HUES48 (cell line): ENCODE measurements at regions not wholly inside any gene's neighbourhood (a gene's known extent, or its start where the extent isn't known, plus 50 kb on each side); places are given as distances from the start of the nearest gene placed in this dataset.

ENCODE experiments used
- H3K27ac ChIP-seq: one replicate; pipeline ENCODE4 v1.7.0; 2013; ENCODE audit warnings: low read depth, low read length, inconsistent platforms
- H3K27me3 ChIP-seq: 2 replicates; pipeline ENCODE4 v1.6.1; 2013; ENCODE audit warnings: mild to moderate bottlenecking, low read length; ENCODE audit not compliant: control insufficient read depth, insufficient read depth
- H3K36me3 ChIP-seq: 2 replicates; pipeline ENCODE4 v1.6.1; 2013; ENCODE audit warnings: low read length; ENCODE audit not compliant: control insufficient read depth, insufficient read depth
- H3K4me1 ChIP-seq: 2 replicates; pipeline ENCODE4 v1.6.1; 2013; ENCODE audit warnings: mild to moderate bottlenecking, low read length; ENCODE audit not compliant: control insufficient read depth, insufficient read depth
- H3K4me3 ChIP-seq: 2 replicates; pipeline ENCODE4 v1.5.1; 2013; ENCODE audit warnings: mild to moderate bottlenecking, low read depth, low read length
- H3K9ac ChIP-seq: 2 replicates; pipeline ENCODE4 v1.6.1; 2013; ENCODE audit warnings: mild to moderate bottlenecking, low read depth, low read length, moderate library complexity
- H3K9me3 ChIP-seq: 2 replicates; pipeline ENCODE4 v1.6.1; 2013; ENCODE audit warnings: low read length; ENCODE audit not compliant: control insufficient read depth, insufficient read depth

DNA sequence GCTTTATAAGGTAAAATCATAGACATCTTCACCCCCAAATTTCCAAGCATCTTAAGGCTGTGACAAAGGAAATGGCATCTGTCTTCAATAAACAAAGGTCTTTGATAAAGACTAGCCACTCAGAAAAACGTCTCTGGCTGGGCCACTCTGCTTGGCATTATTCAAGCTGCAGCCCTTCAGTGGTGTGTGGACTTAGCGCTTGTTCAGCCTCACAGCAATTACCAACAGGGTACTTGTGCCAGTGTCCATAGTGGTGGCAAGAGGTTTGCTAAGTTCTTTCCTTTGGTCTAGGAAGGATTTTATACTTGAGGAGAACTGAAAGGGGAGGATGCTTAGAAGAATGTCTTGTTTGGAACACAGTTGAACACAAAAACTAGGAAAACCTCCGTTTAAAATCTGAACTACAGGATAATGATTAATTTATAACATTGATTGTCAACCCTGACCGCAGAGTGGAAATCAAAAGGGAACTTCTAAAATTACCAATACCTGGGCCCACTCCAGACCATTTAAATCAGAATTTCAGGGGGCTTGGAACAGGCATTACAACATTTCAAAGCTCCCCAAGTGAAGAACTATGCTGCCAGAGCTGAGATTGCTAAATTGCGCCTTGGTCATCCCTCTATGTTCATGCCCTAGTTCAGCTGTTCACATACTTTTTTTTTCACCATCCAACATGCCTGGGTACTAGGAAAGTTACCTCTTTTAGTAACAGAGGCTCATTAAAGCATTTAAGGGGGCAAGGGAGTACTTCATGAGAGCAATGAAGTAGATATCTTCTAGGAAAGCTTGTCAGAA, 378.5 kb downstream of the FRK start:
- no peaks in the 10 kb centered on the region for H3K4me1 ChIP-seq
- H3K4me3 ChIP-seq = no peak overlapping the region
- H3K9ac ChIP-seq = no peak overlapping the region
- no peaks in the 10 kb centered on the region for H3K36me3 ChIP-seq
- H3K27ac ChIP-seq = no peak overlapping the region
- H3K27me3 ChIP-seq = no peaks in the 10 kb centered on the region
- no peaks in the 10 kb centered on the region for H3K9me3 ChIP-seq

DNA sequence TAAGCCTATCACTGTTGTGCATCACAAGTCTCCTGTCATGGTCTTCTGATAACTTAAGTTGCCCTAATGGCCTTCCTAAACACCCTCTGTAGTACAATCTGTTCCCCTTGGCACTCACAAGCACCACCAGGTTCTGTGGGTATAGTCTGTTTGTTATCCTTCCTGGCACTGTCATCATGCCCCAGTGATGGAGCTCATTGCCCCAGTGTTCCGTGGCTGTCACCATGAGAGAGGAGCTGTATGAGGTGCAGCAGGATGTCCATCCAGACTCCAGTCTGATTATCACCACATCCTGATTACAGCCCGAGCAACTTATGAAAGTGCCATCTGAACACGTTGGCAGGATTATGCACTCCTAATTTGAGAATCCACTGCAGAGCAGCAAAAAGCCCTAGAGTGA, 380.1 kb downstream of the FRK start:
- Histone ChIP-seq H3K9me3 (no peaks in the 10 kb centered on the region), H3K4me3 (no peak overlapping the region), H3K27ac (no peak overlapping the region), H3K9ac (no peak overlapping the region), H3K36me3 (no peaks in the 10 kb centered on the region), H3K4me1 (no peaks in the 10 kb centered on the region), H3K27me3 (no peaks in the 10 kb centered on the region)

DNA sequence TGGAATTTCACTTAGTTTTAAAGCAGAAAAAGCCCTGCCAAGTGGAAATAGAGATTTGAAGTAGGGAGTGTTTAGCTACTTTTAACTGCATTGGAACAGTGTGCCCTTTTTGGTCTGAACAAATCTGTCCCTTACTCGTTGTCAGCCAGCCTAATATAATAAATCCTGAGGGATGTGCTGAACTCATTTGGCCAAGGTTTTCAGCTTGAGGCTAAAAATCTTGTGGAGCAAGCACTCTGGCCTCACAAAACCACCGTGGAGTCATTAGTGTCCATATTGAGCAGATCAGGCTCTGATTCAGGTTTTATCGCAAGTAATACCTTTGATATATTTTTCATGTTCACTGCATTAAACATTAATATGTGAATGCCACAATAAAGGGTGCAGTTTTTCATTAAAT, 383.5 kb downstream of the FRK start:
- Histone ChIP-seq H3K27me3 (no peaks in the 10 kb centered on the region), H3K9me3 (no peaks in the 10 kb centered on the region), H3K9ac (no peak overlapping the region), H3K36me3 (no peaks in the 10 kb centered on the region), H3K4me1 (no peaks in the 10 kb centered on the region), H3K4me3 (no peak overlapping the region), H3K27ac (no peak overlapping the region)

DNA sequence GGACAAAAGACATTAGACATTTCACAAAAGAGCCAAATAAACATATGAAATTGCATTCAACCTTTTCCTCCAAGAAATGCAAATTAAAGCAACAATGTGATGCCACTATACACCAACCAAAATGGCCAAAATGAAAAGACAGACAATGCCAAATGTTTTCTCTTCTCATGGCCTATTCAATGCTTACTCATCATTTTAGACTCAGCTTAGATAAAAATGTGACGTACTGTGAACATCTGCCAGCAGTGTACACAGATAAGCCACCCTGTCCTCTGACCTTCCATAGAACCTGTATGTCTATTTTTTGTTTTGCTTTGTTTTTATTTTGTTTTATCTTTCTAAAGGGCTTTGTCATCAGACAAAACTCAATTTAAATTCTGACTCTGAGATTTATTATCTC, 385.2 kb downstream of the FRK start:
- H3K9ac ChIP-seq = no peak overlapping the region
- no peaks in the 10 kb centered on the region for H3K4me1 ChIP-seq
- no peaks in the 10 kb centered on the region for H3K36me3 ChIP-seq
- no peaks in the 10 kb centered on the region for H3K27me3 ChIP-seq
- H3K27ac ChIP-seq = no peak overlapping the region
- no peak overlapping the region for H3K4me3 ChIP-seq
- H3K9me3 ChIP-seq = no peaks in the 10 kb centered on the region

DNA sequence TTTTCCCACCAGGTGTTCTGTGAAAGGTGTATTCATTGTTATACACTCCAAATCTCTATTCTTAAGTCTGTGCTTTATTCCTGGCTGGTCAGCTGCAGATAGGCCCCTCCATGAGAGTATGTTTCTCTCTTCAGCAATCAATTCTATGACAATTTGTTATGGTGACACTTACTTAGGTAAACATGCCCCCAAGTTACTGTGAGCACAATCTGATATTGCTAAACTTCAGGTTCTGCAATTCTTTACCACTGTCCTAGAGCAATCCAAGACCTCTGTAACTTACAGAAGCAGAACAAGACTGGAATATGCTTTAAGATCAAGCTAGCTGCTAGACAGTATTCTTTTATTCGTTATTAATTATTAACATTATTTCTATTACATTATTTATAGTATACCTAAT, 391.9 kb downstream of the FRK start:
- Histone ChIP-seq H3K36me3 (no peaks in the 10 kb centered on the region), H3K27ac (no peak overlapping the region), H3K4me1 (peaks cover 6% of the 10 kb centered on the region; the same call in 1 of the 2 replicates), H3K9ac (no peak overlapping the region), H3K4me3 (no peak overlapping the region), H3K27me3 (no peaks in the 10 kb centered on the region), H3K9me3 (no peaks in the 10 kb centered on the region)

DNA sequence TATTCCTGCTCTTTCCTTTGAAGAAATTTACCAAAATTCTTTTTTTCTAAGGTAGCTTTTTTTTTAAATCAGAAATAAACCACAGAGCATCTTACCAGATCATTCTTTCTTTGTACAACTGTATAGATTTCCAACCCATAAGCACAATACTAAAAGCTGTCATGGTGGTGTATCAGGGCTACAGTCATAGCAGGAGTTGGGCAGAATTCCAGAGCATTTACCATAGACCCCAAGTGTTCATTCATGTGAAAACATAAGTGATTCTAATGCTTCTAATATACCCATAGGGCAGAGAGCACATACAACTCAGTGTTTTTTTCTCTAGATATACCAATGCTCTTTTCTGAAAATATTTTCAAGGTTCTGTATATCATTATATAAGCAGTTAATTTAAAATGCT, 392.5 kb downstream of the FRK start:
- H3K36me3 ChIP-seq = no peaks in the 10 kb centered on the region
- peaks cover 6% of the 10 kb centered on the region; the same call in 1 of the 2 replicates for H3K4me1 ChIP-seq
- H3K27ac ChIP-seq = no peak overlapping the region
- H3K27me3 ChIP-seq = no peaks in the 10 kb centered on the region
- H3K9ac ChIP-seq = no peak overlapping the region
- no peaks in the 10 kb centered on the region for H3K9me3 ChIP-seq
- H3K4me3 ChIP-seq = no peak overlapping the region

DNA sequence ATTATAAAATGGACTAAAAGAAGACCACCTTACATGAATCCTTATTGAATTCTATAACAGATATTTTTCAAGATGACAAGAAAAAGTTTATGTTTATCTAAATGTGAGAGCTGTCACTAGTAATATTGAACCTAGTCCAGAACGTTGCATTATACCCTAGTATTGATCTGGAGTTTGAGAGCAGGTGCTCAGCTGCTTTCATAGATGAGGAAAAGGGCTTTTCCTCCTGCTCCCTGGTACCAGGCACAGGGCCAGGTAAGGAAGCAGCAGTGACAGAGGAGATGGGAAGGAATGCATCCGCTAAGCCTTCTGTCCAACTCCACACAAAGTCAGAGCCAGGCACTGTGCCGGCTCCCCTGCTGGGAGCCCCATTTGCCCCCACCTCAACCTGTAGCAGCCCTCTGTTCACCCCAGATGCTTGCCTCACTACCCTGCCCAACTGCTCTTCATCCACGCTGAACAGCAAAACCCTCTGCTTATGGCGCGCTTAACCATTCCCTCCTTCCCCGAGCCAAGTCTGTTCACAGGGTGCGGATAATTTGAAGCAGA, 393.1 kb downstream of the FRK start:
- no peak overlapping the region for H3K27ac ChIP-seq
- H3K4me1 ChIP-seq = peaks cover 6% of the 10 kb centered on the region; the same call in 1 of the 2 replicates
- no peak overlapping the region for H3K4me3 ChIP-seq
- no peaks in the 10 kb centered on the region for H3K9me3 ChIP-seq
- no peaks in the 10 kb centered on the region for H3K27me3 ChIP-seq
- no peak overlapping the region for H3K9ac ChIP-seq
- no peaks in the 10 kb centered on the region for H3K36me3 ChIP-seq

DNA sequence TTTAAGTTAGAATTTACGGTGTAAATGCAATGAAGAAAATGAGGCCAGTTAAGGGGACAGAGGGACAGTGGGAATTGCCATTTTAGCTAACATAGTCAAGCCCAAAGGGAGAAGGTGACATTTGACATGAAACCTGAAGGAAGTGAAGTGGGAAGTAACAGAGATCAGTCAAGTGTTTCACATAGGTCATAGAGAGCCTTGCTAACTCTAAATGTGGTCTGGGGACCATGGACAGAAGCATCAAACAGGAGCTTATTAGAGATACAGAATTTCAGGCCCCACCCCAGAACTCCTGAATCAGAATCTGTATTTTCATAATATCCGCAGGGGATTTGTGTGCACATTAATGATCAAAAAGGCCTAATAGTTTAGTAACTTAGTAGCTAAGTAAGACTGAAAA, 393.7 kb downstream of the FRK start:
- no peak overlapping the region for H3K9ac ChIP-seq
- peaks cover 6% of the 10 kb centered on the region; the same call in 1 of the 2 replicates for H3K4me1 ChIP-seq
- H3K36me3 ChIP-seq = no peaks in the 10 kb centered on the region
- no peaks in the 10 kb centered on the region for H3K9me3 ChIP-seq
- no peak overlapping the region for H3K27ac ChIP-seq
- no peak overlapping the region for H3K4me3 ChIP-seq
- no peaks in the 10 kb centered on the region for H3K27me3 ChIP-seq

DNA sequence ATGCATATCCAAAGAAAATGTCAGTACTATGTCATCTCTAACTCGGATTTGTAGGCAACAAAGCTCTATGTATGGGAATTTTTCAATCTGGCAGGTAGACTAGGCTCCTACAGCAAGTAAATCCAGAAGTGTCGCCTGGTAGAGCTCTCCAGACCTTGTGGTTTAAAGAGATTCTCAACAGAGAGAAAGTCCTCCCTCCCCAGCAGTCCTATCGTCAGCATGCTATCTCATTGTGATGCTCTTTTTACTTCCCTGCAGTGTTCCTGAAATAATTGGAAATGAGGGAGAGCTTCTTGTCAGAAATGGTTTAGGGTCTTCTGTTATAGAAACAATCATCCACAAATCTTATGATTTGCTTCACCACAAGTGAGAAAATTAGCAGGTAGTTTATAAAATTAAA, 395.4 kb downstream of the FRK start:
- Histone ChIP-seq H3K4me1 (peaks cover 6% of the 10 kb centered on the region; the same call in 1 of the 2 replicates), H3K27ac (no peak overlapping the region), H3K27me3 (no peaks in the 10 kb centered on the region), H3K36me3 (no peaks in the 10 kb centered on the region), H3K9ac (no peak overlapping the region), H3K9me3 (no peaks in the 10 kb centered on the region), H3K4me3 (no peak overlapping the region)

DNA sequence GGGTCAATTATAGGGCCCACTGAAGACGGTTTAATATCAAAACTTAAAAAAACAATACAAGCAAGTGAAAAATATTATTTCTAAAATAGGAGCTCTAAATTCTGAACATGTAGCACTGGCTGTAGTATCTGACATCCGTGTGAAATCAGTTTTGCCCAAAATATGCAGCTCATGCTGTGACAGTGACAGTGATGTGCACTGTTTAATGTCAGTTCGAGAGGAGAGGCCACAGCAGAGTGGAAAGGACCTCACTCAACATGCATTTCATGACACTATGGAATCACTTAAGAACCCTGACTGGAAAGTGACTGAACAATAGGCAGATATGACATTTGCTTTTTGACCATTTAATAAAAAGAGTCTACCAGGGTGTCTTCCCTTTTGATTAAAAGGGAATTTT, 397.0 kb downstream of the FRK start:
- H3K9ac ChIP-seq = no peak overlapping the region
- no peaks in the 10 kb centered on the region for H3K9me3 ChIP-seq
- no peaks in the 10 kb centered on the region for H3K36me3 ChIP-seq
- peaks cover 6% of the 10 kb centered on the region; the same call in 1 of the 2 replicates for H3K4me1 ChIP-seq
- no peaks in the 10 kb centered on the region for H3K27me3 ChIP-seq
- H3K4me3 ChIP-seq = no peak overlapping the region
- no peak overlapping the region for H3K27ac ChIP-seq

DNA sequence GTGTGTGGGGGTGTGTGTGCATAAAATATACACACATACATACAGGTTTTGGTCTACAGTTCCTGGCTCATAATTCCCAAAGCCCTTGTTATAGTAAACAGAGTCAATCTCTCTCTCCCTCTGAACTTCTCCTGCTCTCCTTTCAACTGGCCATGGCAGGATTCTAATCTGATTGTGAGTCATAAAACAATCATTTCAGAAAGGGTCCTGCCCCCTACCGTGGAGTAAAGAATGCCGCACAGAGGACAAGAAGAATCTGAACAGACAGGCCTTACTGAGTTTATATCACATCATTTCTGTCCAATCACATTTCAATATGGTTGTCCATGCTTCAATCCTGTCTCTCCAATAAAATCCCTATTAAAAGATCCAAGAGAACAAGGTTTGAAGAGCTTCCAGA, 416.9 kb downstream of the FRK start:
- Histone ChIP-seq H3K27me3 (no peaks in the 10 kb centered on the region), H3K27ac (no peak overlapping the region), H3K9me3 (no peaks in the 10 kb centered on the region), H3K4me1 (no peaks in the 10 kb centered on the region), H3K36me3 (no peaks in the 10 kb centered on the region), H3K9ac (no peak overlapping the region), H3K4me3 (no peak overlapping the region)
